Activated effector memory CD4-positive, alpha-beta T cell treated with anti-CD3 and anti-CD28 coated beads, Interleukin-2, amount 50 U/mL, for 16 hours (primary cell): ENCODE measurements at regions not wholly inside any gene's neighbourhood (a gene's known extent, or its start where the extent isn't known, plus 50 kb on each side); places are given as distances from the start of the nearest gene placed in this dataset.
A peak's percentile ranks its signal among the peaks of the same experiment; 100 is the strongest.

Experiments
- DNase-seq: peaks from one replicate; pipeline ENCODE4 v3.0.0-alpha.2; 2020

GRCh38 chrX:40156470-40157227, 58.9 kb upstream of the BCOR start:
- no peak for DNase-seq

GRCh38 chrX:40155589-40156469, 58.1 kb upstream of the BCOR start:
- DNase-seq: no peak

- DNase-seq: no peak
These were observed 57.3 kb upstream of the BCOR start for GRCh38 chrX:40154853-40155588.

GRCh38 chrX:40154250-40154852, 56.6 kb upstream of the BCOR start:
- no peak for DNase-seq

GRCh38 chrX:40153345-40154249, 55.8 kb upstream of the BCOR start:
- DNase-seq: peak; percentile 83

- no peak for DNase-seq
These were observed 55.1 kb upstream of the BCOR start for GRCh38 chrX:40152741-40153344.

GRCh38 chrX:40152173-40152711, 54.5 kb upstream of the BCOR start:
- peak; percentile 72 for DNase-seq

- DNase-seq: no peak
These were observed 53.7 kb upstream of the BCOR start for GRCh38 chrX:40151211-40152172.

- DNase-seq: no peak
These were observed 52.7 kb upstream of the BCOR start for GRCh38 chrX:40150503-40150902.

GRCh38 chrX:40149286-40150175, 51.8 kb upstream of the BCOR start:
- no peak for DNase-seq

- DNase-seq: no peak
These were observed 50.9 kb upstream of the BCOR start for GRCh38 chrX:40148385-40149285.

- DNase-seq: no peak
These were observed 50.2 kb upstream of the BCOR start for GRCh38 chrX:40147971-40148370.
